ENCODE measurements at regions not wholly inside any gene's neighbourhood (a gene's known extent, or its start where the extent isn't known, plus 50 kb on each side); places are given as distances from the start of the nearest gene placed in this dataset.
"Not testable (repeated sequence)": the region's sequence is repeated elsewhere in the genome, so short reads cannot be mapped to it uniquely, and the experiment has no call there.

DNA sequence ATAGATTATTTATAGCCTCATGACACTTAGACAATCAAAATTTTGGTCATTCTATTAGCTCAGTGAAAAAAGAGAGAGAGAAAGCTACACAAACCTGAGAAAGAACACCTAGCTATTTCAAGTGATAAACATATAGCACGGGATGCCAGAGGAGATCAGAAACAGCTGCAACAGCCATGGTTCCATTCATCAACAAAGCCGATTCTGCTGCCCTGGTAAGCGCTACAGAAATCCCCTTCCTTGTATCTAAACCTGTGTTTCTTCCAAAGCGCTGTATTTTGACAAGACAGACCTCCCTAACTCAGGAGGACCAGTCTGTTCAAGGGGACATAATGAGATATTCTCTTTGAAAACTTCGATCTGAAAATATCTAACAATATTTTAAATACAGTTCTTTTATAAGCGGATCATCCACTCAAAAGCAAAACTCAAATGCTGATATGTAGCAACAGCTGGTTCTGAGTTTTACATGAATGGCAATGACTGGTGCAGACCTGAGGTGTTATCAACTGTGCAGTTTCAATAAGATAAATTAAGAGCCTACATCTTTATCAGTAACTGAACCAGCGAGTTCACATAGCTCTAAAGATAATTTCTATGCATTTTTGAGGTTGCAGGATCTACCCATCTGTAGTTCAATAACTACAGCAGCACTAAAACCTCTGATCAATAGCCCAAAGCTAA is 447.8 kb downstream of the FRK start:
- H3K27ac ChIP-seq = no peak overlapping the region
- no peaks in the 10 kb centered on the region for H3K27me3 ChIP-seq
- no peaks in the 10 kb centered on the region for H3K36me3 ChIP-seq
- H3K4me2 ChIP-seq = no peak overlapping the region
- no peak overlapping the region for H3K9ac ChIP-seq
- no peak overlapping the region for H3K4me3 ChIP-seq
- TF ChIP-seq Cebpa-rat (IDR thresholded peaks at IDR 0.05) = no peak
- no peaks in the 10 kb centered on the region for H4K20me1 ChIP-seq
- no peaks in the 10 kb centered on the region for H3K9me3 ChIP-seq
- no peaks in the 10 kb centered on the region for H3K4me1 ChIP-seq

GRCh38 chr6:115612216-115612615 is 448.5 kb downstream of the FRK start:
- no peaks in the 10 kb centered on the region for H3K36me3 ChIP-seq
- no peaks in the 10 kb centered on the region for H3K4me1 ChIP-seq
- no peaks in the 10 kb centered on the region for H3K9me3 ChIP-seq
- H3K4me3 ChIP-seq = no peak overlapping the region
- TF ChIP-seq Cebpa-rat (IDR thresholded peaks at IDR 0.05) = no peak
- H3K4me2 ChIP-seq = no peak overlapping the region
- no peak overlapping the region for H3K9ac ChIP-seq
- no peak overlapping the region for H3K27ac ChIP-seq
- H3K27me3 ChIP-seq = no peaks in the 10 kb centered on the region
- no peaks in the 10 kb centered on the region for H4K20me1 ChIP-seq

GRCh38 chr6:115610696-115611095 is 450.0 kb downstream of the FRK start:
- H3K4me2 ChIP-seq = no peak overlapping the region
- no peaks in the 10 kb centered on the region for H3K27me3 ChIP-seq
- H3K9ac ChIP-seq = no peak overlapping the region
- no peaks in the 10 kb centered on the region for H3K4me1 ChIP-seq
- no peaks in the 10 kb centered on the region for H3K9me3 ChIP-seq
- H3K27ac ChIP-seq = no peak overlapping the region
- H3K4me3 ChIP-seq = no peak overlapping the region
- H4K20me1 ChIP-seq = no peaks in the 10 kb centered on the region
- TF ChIP-seq Cebpa-rat (IDR thresholded peaks at IDR 0.05) = no peak
- no peaks in the 10 kb centered on the region for H3K36me3 ChIP-seq

- TF ChIP-seq Cebpa-rat (IDR thresholded peaks at IDR 0.05) = no peak
- Histone ChIP-seq H3K4me3 (no peak overlapping the region), H3K9me3 (no peaks in the 10 kb centered on the region), H3K4me2 (no peak overlapping the region), H3K4me1 (no peaks in the 10 kb centered on the region), H3K36me3 (no peaks in the 10 kb centered on the region), H4K20me1 (no peaks in the 10 kb centered on the region), H3K27me3 (no peaks in the 10 kb centered on the region), H3K27ac (no peak overlapping the region), H3K9ac (no peak overlapping the region)
Observed at GRCh38 chr6:115609111-115609510, 451.6 kb downstream of the FRK start.

GRCh38 chr6:115602466-115602865 is 458.2 kb downstream of the FRK start:
- no peak overlapping the region for H3K9ac ChIP-seq
- H3K4me3 ChIP-seq = no peak overlapping the region
- H4K20me1 ChIP-seq = no peaks in the 10 kb centered on the region
- no peaks in the 10 kb centered on the region for H3K4me1 ChIP-seq
- no peak for TF ChIP-seq Cebpa-rat (IDR thresholded peaks at IDR 0.05)
- no peaks in the 10 kb centered on the region for H3K27me3 ChIP-seq
- H3K4me2 ChIP-seq = no peak overlapping the region
- H3K27ac ChIP-seq = no peak overlapping the region
- no peaks in the 10 kb centered on the region for H3K36me3 ChIP-seq
- H3K9me3 ChIP-seq = no peaks in the 10 kb centered on the region

GRCh38 chr6:115601509-115601908 is 459.2 kb downstream of the FRK start:
- no peaks in the 10 kb centered on the region for H4K20me1 ChIP-seq
- no peak for TF ChIP-seq Cebpa-rat (IDR thresholded peaks at IDR 0.05)
- H3K9ac ChIP-seq = no peak overlapping the region
- H3K4me2 ChIP-seq = no peak overlapping the region
- no peaks in the 10 kb centered on the region for H3K36me3 ChIP-seq
- no peak overlapping the region for H3K27ac ChIP-seq
- H3K4me3 ChIP-seq = no peak overlapping the region
- no peaks in the 10 kb centered on the region for H3K9me3 ChIP-seq
- no peaks in the 10 kb centered on the region for H3K27me3 ChIP-seq
- H3K4me1 ChIP-seq = no peaks in the 10 kb centered on the region

DNA sequence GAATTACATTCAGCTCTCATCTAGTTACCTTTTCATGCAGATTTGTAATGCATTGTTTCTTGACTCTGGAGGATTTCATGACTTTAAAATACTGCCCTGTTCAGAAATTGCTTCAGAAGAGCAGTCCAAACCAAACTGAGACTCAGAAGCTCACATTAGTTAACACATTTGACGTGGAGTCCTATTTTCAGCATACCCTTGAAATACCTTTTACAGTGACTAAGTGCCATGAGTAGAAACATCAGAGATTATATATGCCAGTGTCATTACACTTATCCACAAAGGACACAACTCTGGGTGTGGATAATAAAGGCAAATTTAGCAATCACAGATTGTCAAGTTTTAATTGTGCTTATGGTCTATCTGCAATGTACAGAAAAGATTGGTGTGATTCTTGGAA is 459.6 kb downstream of the FRK start:
- H3K9ac ChIP-seq = no peak overlapping the region
- H3K4me3 ChIP-seq = no peak overlapping the region
- H3K4me1 ChIP-seq = no peaks in the 10 kb centered on the region
- H3K27ac ChIP-seq = no peak overlapping the region
- TF ChIP-seq Cebpa-rat (IDR thresholded peaks at IDR 0.05) = no peak
- no peaks in the 10 kb centered on the region for H3K9me3 ChIP-seq
- no peaks in the 10 kb centered on the region for H3K27me3 ChIP-seq
- no peak overlapping the region for H3K4me2 ChIP-seq
- H3K36me3 ChIP-seq = no peaks in the 10 kb centered on the region
- H4K20me1 ChIP-seq = no peaks in the 10 kb centered on the region

DNA sequence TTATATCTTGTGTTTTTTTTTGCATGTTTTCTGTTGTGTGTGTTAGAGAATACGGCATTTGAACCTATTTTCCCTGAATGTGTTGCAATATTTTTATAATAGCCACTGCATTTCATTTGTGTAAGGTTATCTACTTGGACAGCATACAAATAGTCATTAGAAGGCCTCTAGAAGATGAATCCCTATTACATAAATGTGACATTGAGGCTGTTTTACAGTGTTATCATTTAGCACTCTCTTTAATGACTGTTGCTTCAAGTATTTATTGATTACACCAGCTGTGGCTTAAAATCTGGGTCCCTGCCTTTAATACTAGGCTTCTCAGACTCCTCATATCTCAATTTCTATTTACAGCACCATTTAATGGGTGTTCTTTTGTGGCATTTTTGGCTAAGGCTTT is 465.8 kb downstream of the FRK start:
- Histone ChIP-seq H3K9ac (no peak overlapping the region), H3K4me3 (no peak overlapping the region), H4K20me1 (no peaks in the 10 kb centered on the region), H3K27me3 (no peaks in the 10 kb centered on the region), H3K4me1 (no peaks in the 10 kb centered on the region), H3K27ac (no peak overlapping the region), H3K9me3 (no peaks in the 10 kb centered on the region), H3K4me2 (no peak overlapping the region), H3K36me3 (no peaks in the 10 kb centered on the region)
- TF ChIP-seq Cebpa-rat (IDR thresholded peaks at IDR 0.05) = no peak

GRCh38 chr6:115592025-115592424 is 468.7 kb downstream of the FRK start:
- no peaks in the 10 kb centered on the region for H4K20me1 ChIP-seq
- H3K4me3 ChIP-seq = no peak overlapping the region
- no peak overlapping the region for H3K4me2 ChIP-seq
- no peaks in the 10 kb centered on the region for H3K4me1 ChIP-seq
- no peak overlapping the region for H3K27ac ChIP-seq
- TF ChIP-seq Cebpa-rat (IDR thresholded peaks at IDR 0.05) = no peak
- H3K9me3 ChIP-seq = no peaks in the 10 kb centered on the region
- H3K36me3 ChIP-seq = no peaks in the 10 kb centered on the region
- H3K27me3 ChIP-seq = no peaks in the 10 kb centered on the region
- no peak overlapping the region for H3K9ac ChIP-seq

DNA sequence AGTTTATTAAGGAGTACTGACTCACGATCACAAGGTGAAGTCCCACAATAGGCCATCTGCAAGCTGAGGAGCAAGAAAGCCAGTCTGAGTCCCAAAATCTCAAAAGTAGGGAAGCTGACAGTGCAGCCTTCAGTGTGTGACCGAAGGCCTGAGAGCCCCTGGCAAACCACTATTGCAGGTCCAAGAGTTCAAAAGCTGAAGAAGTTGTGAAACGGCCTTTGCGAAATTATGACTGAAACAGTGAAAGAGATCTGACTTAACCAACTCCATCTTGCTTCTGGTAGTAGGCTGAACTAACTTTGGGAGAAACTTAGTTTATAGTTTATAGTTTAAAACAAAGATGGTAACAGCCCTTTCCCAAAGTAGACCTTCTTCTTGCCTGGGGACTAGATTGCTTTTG is 471.6 kb downstream of the FRK start:
- H3K27me3 ChIP-seq, H3K9ac ChIP-seq, H4K20me1 ChIP-seq, H3K4me1 ChIP-seq, H3K9me3 ChIP-seq, H3K27ac ChIP-seq, H3K4me2 ChIP-seq, H3K36me3 ChIP-seq, H3K4me3 ChIP-seq: not testable (repeated sequence)

DNA sequence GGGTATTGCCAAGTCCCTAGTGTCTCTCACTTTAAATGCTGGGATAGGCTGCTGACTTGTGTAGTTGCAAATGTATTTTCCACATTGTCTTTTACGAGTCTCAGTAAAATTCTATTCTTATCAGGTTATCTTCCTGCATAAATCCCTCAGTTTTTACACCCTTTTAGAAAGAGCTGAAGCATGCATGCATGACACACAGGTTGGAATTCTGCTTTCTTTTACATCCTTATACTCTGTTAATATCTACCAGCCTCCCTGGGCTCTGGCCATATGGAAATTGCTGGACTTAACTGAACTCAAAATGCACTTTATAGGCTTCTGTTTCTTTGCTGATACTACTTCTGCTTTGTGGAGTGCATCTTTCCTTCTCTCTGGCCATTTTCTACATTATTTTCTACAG is 477.4 kb downstream of the FRK start:
- no peak for TF ChIP-seq Cebpa-rat (IDR thresholded peaks at IDR 0.05)

More for the DNA sequence above, 477.4 kb downstream of the FRK start:
- H3K4me3 ChIP-seq = no peak overlapping the region
- H3K4me1 ChIP-seq = no peaks in the 10 kb centered on the region
- no peak overlapping the region for H3K9ac ChIP-seq
- no peaks in the 10 kb centered on the region for H3K36me3 ChIP-seq
- no peaks in the 10 kb centered on the region for H3K9me3 ChIP-seq
- H4K20me1 ChIP-seq = no peaks in the 10 kb centered on the region
- H3K27ac ChIP-seq = no peak overlapping the region
- H3K27me3 ChIP-seq = no peaks in the 10 kb centered on the region
- no peak overlapping the region for H3K4me2 ChIP-seq

Measured in BLaER1 (cell line).